Kidney (tissue), 13 donors: ENCODE measurements at regions not wholly inside any gene's neighbourhood (a gene's known extent, or its start where the extent isn't known, plus 50 kb on each side); places are given as distances from the start of the nearest gene placed in this dataset.

Source experiments
- DNase-seq, 5 donors: peaks; one replicate each; pipeline ENCODE4 v3.0.0-alpha.2; 2013 to 2020
- FAIRE-seq: peaks from 2 replicates; lab custom pipeline; 2012; peaks lifted over from hg19 to GRCh38; lab: Jason Lieb, UNC
- H3K27ac ChIP-seq, 2 donors: one replicate each; pipeline ENCODE4 v1.7.0; 2013; ENCODE audit warnings: low read depth in 2 of 2, low read length in 2 of 2, inconsistent platforms in 1 of 2
- H3K27me3 ChIP-seq: one replicate; pipeline ENCODE4 v1.7.1; 2013; ENCODE audit warnings: low read length, inconsistent platforms; ENCODE audit not compliant: control insufficient read depth, insufficient read depth
- H3K36me3 ChIP-seq, 3 donors: one replicate each; pipeline versions ENCODE4 v1.7.0 to v1.7.1; 2013; ENCODE audit warnings: low read length in 3 of 3, control low read depth in 1 of 3, inconsistent platforms in 1 of 3; ENCODE audit not compliant: insufficient read depth in 3 of 3, control insufficient read depth in 2 of 3
- H3K4me1 ChIP-seq, 3 donors: one replicate each; pipeline versions ENCODE4 v1.7.0 to v1.7.1; 2013; ENCODE audit warnings: low read length in 3 of 3, inconsistent platforms in 1 of 3, low read depth in 1 of 3; ENCODE audit not compliant: control insufficient read depth in 2 of 3, insufficient read depth in 2 of 3
- H3K4me3 ChIP-seq, 3 donors: one replicate each; pipeline versions ENCODE4 v1.7.0 to v1.8.1; 2013; ENCODE audit warnings: low read length in 3 of 3, control low read depth in 1 of 3, inconsistent platforms in 1 of 3
- H3K9ac ChIP-seq, 3 donors: one replicate each; pipeline versions ENCODE4 v1.7.0 to v1.7.1; 2013; ENCODE audit warnings: low read length in 3 of 3, control low read depth in 1 of 3, inconsistent platforms in 1 of 3
- H3K9me3 ChIP-seq, 3 donors: one replicate each; pipeline versions ENCODE4 v1.7.0 to v1.7.1; 2013; ENCODE audit warnings: low read length in 3 of 3, control low read depth in 1 of 3, inconsistent platforms in 1 of 3; ENCODE audit not compliant: control insufficient read depth in 2 of 3, insufficient read depth in 1 of 3
- intact Hi-C: fragments of 100-400 bp; cut with DNase I; formaldehyde crosslinking; loops from one replicate; pipeline ENCODE4 v1.11.1; 2022
- TF ChIP-seq, protein P1 (sequence below): IDR thresholded peaks from 3 replicates; pipeline ENCODE4 v1.5.1; 2012; ENCODE audit warnings: mild to moderate bottlenecking, moderate library complexity, borderline replicate concordance; ENCODE audit not compliant: insufficient read depth; ENCODE audit errors: extremely low read depth
- donor health status: control.
- donor health status: control.
- donor health status: control.
- donor health status: control.
- donor health status: control.
- donor health status: DM: yes; HTN: yes; CAD: no.
- donor health status: Normal renal cell carcinoma (clear cell type).

DNA sequence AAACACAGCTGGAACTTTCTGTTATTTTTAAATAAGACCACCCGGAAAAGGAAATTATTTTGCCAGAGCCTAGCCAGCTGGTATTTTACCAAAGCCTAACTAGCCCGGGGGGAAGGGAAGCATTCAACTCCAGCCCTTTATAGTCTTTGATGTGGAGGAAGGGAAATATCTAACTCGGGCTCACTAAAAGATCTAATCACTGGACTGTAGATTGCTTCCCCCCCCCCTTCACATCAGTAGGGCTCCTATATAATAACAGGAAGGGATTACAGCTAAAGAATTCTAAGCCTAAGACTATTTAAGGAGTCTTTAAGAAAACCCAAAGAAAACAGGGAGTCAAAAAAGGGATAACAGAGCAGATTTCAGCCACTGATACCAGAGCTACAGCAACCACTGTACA, 431.1 kb downstream of the KCNH5 start:
- intact Hi-C loops = no loop called here
- Histone ChIP-seq H3K4me3 (no peak overlapping the region), H3K9ac (no peak overlapping the region), H3K36me3 (no peaks in the 10 kb centered on the region), H3K27me3 (no peaks in the 10 kb centered on the region), H3K9me3 (no peaks in the 10 kb centered on the region), H3K27ac (no peak overlapping the region), H3K4me1 (no peaks in the 10 kb centered on the region)
- no peak for FAIRE-seq
- peak in 2 of 5 donors; percentile 37 to 50 for DNase-seq
- TF ChIP-seq, protein P1, sequence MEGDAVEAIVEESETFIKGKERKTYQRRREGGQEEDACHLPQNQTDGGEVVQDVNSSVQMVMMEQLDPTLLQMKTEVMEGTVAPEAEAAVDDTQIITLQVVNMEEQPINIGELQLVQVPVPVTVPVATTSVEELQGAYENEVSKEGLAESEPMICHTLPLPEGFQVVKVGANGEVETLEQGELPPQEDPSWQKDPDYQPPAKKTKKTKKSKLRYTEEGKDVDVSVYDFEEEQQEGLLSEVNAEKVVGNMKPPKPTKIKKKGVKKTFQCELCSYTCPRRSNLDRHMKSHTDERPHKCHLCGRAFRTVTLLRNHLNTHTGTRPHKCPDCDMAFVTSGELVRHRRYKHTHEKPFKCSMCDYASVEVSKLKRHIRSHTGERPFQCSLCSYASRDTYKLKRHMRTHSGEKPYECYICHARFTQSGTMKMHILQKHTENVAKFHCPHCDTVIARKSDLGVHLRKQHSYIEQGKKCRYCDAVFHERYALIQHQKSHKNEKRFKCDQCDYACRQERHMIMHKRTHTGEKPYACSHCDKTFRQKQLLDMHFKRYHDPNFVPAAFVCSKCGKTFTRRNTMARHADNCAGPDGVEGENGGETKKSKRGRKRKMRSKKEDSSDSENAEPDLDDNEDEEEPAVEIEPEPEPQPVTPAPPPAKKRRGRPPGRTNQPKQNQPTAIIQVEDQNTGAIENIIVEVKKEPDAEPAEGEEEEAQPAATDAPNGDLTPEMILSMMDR = no peak

DNA sequence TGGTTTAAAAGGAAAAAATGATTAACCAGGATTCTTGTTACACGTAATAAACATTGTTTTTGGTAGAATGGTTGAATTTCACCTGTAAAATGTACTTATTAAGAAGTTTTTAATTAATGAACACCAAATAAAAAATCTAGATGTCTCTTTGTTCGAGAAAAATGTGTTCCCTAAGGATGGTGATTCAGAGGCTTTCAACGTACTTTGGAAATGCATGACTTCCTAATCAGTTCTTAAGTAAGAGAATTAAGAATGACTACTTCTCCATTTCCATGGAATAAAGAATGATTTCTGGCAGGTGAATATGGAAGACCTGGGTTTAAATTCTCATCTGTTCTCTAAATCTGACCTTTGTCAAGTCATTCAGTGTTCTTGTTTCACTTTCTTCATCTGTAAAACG, 428.6 kb downstream of the KCNH5 start:
- H3K27me3 ChIP-seq = no peaks in the 10 kb centered on the region
- no peak overlapping the region for H3K4me3 ChIP-seq
- TF ChIP-seq, protein P1 = no peak
- DNase-seq (no peak), FAIRE-seq (no peak)
- no peaks in the 10 kb centered on the region for H3K36me3 ChIP-seq
- no peaks in the 10 kb centered on the region for H3K4me1 ChIP-seq
- no peaks in the 10 kb centered on the region for H3K9me3 ChIP-seq
- H3K9ac ChIP-seq = no peak overlapping the region
- intact Hi-C loops = no loop called here
- H3K27ac ChIP-seq = no peak overlapping the region

DNA sequence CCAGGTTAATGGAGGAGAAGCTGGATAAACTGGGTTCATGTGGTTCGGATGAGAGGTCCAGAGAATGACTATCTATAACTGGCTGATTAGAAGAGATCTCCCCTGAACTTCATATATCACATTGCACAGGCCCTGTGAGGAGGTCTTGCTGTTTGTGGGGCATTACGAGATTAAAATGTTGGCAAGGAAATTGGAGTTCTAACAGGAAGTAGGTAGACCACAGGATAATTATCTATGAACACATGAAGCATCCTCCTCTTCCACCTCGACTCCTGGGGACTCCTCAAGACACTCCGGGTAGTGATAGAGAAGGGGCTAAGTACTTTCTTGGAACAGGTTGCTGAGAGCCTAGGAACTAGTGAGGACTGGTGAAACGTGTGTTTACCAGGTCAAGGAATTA, 418.8 kb downstream of the KCNH5 start:
- Histone ChIP-seq H3K9ac (no peak overlapping the region), H3K4me1 (no peaks in the 10 kb centered on the region), H3K27me3 (no peaks in the 10 kb centered on the region), H3K27ac (no peak overlapping the region), H3K9me3 (no peaks in the 10 kb centered on the region), H3K36me3 (no peaks in the 10 kb centered on the region), H3K4me3 (no peak overlapping the region)
- DNase-seq = no peak
- FAIRE-seq = no peak
- intact Hi-C loops = no loop called here
- TF ChIP-seq, protein P1 = no peak

DNA sequence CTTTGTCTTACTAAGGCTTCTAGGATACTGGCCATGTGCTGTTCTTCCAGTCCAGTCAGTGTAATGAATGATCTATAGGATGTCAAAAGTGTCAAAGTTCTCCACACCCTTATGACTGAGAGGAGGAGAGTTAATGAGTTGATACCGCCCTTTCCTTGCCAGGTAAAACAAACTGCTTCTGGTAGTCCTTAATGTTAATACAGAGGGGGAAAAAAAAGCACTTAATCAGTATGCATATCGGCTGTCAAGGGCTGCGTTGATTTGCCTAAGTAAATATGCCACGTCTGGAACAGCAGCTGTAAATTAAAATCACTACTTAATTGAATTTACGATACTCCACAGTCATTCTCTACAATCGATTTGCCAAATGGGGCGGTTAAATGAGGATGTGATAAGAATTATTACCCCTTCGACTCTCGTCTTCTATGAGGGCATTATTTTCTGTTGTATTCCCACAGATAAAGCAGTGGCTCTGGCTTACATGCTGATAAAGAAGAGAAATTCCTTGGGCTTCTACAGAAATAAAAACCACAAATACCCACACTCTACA, 416.0 kb downstream of the KCNH5 start:
- H3K9me3 ChIP-seq = no peaks in the 10 kb centered on the region
- H3K4me1 ChIP-seq = no peaks in the 10 kb centered on the region
- intact Hi-C loops = no loop called here
- no peaks in the 10 kb centered on the region for H3K36me3 ChIP-seq
- no peak overlapping the region for H3K27ac ChIP-seq
- H3K9ac ChIP-seq = no peak overlapping the region
- no peaks in the 10 kb centered on the region for H3K27me3 ChIP-seq
- no peak overlapping the region for H3K4me3 ChIP-seq
- TF ChIP-seq, protein P1 = no peak
- no peak for FAIRE-seq
- peak in 2 of 5 donors; percentile 35 to 39 for DNase-seq
